ENCODE measurements at regions not wholly inside any gene's neighbourhood (a gene's known extent, or its start where the extent isn't known, plus 50 kb on each side); places are given as distances from the start of the nearest gene placed in this dataset.

DNA sequence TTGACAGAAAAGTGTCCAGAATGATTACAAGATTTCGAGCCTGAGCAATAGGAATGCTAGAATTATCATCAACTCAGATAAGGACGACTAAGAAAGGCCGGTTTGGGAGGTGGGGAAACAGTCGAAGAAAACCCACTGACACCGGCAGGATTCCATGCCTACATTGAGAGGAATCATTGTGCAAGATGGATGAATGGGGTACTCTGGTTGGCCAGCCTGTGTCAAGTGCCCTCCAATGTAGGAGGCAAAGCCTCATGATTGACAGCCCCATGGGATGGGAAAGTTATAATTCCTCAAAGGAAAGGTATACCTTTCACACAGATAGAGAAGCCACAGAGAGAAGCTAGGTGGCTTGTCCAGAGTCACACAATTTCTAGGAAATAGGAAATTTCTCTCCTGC, 153.5 kb upstream of the CTTNBP2NL start:
- TF ChIP-seq POLR2A (IDR thresholded peaks at IDR 0.05; ENCODE audit: low read depth, low read length) (no peak), TAF1 (IDR thresholded peaks at IDR 0.05; ENCODE audit: borderline replicate concordance, low read depth, low read length) (no peak)
